Neural cell (in vitro differentiated cells): ENCODE measurements at regions not wholly inside any gene's neighbourhood (a gene's known extent, or its start where the extent isn't known, plus 50 kb on each side); places are given as distances from the start of the nearest gene placed in this dataset.

Source experiments
- H2AFZ ChIP-seq: fragments of 200-600, 300-800 bp; sonication (generic), shearing (Covaris generic); 2 replicates; pipeline ENCODE4 v1.6.0; 2014; ENCODE audit warnings: low read depth, mild to moderate bottlenecking, antibody characterized with exemption, low read length, moderate library complexity
- H3F3A ChIP-seq: fragments of 200-600 bp; shearing (Covaris generic); 2 replicates; pipeline ENCODE4 v1.6.1; 2016; ENCODE audit warnings: mild to moderate bottlenecking, moderate library complexity, mixed read lengths, antibody characterized with exemption, low read length; ENCODE audit not compliant: insufficient read depth, poor library complexity, severe bottlenecking
- H3K27ac ChIP-seq: fragments of 200-600, 300-800 bp; sonication (generic), shearing (Covaris generic); 2 replicates; pipeline ENCODE4 v1.5.1; 2014; ENCODE audit warnings: mild to moderate bottlenecking, low read length, moderate library complexity
- H3K27me3 ChIP-seq: fragments of 300-800, 200-600 bp; sonication (generic), shearing (Covaris generic); 2 replicates; pipeline ENCODE4 v1.6.0; 2014; ENCODE audit warnings: mild to moderate bottlenecking, low read depth, low read length, moderate library complexity; ENCODE audit not compliant: insufficient read depth
- H3K36me3 ChIP-seq: fragments of 300-800, 200-600 bp; sonication (generic), shearing (Covaris generic); 2 replicates; pipeline ENCODE4 v1.5.1; 2014; ENCODE audit warnings: mild to moderate bottlenecking, antibody characterized with exemption, low read length, moderate library complexity; ENCODE audit not compliant: insufficient read depth
- H3K4me2 ChIP-seq: fragments of 300-800, 200-600 bp; sonication (generic), shearing (Covaris generic); 2 replicates; pipeline ENCODE4 v1.6.0; 2014; ENCODE audit warnings: mild to moderate bottlenecking, low read length
- H3K4me3 ChIP-seq: fragments of 300-800, 200-600 bp; sonication (generic), shearing (Covaris generic); 2 replicates; pipeline ENCODE4 v1.5.1; 2014; ENCODE audit warnings: mild to moderate bottlenecking, low read length, moderate library complexity
- H3K79me2 ChIP-seq: fragments of 200-600 bp; shearing (Covaris generic); replicated peaks from 2 replicates; pipeline ENCODE4 v1.6.0; 2014; ENCODE audit warnings: mild to moderate bottlenecking, low read length, moderate library complexity; ENCODE audit not compliant: insufficient read depth
- H3K9ac ChIP-seq: fragments of 300-800, 200-600 bp; sonication (generic), shearing (Covaris generic); 2 replicates; pipeline ENCODE4 v1.6.1; 2016; ENCODE audit warnings: mild to moderate bottlenecking, low read length, mixed read lengths
- H3K9me2 ChIP-seq: fragments of 200-600 bp; shearing (Covaris generic); 2 replicates; pipeline ENCODE4 v1.6.1; 2016; ENCODE audit warnings: mild to moderate bottlenecking, low read length, mixed read lengths; ENCODE audit not compliant: insufficient read depth
- H3K9me3 ChIP-seq: fragments of 200-600, 300-800 bp; sonication (generic), shearing (Covaris generic); 2 replicates; pipeline ENCODE4 v1.6.1; 2016; ENCODE audit warnings: mild to moderate bottlenecking, mixed run types, low read length, moderate library complexity, mixed read lengths
- H4K20me1 ChIP-seq: fragments of 200-600 bp; shearing (Covaris generic); 2 replicates; pipeline ENCODE4 v1.6.1; 2016; ENCODE audit warnings: mild to moderate bottlenecking, mixed run types; ENCODE audit not compliant: insufficient read depth
- EP300 ChIP-seq: fragments of 450-650 bp; conservative IDR thresholded peaks from 2 replicates; pipeline ENCODE4 v1.6.1; 2014; ENCODE audit warnings: antibody characterized with exemption, mild to moderate bottlenecking, moderate library complexity; ENCODE audit not compliant: poor library complexity, severe bottlenecking
- EZH2 ChIP-seq: fragments of 200-600, 300-800 bp; shearing (Covaris generic), sonication (generic); IDR thresholded peaks from 2 replicates; pipeline ENCODE4 v1.6.1; 2014; ENCODE audit warnings: antibody characterized with exemption, low read length, borderline replicate concordance, mild to moderate bottlenecking; ENCODE audit not compliant: insufficient read depth, poor library complexity, severe bottlenecking
- MXI1 ChIP-seq: fragments of 450-650 bp; conservative IDR thresholded peaks from 2 replicates; pipeline ENCODE4 v1.6.1; 2014; ENCODE audit warnings: antibody characterized with exemption, mild to moderate bottlenecking; ENCODE audit not compliant: poor library complexity, severe bottlenecking
- POLR2AphosphoS5 ChIP-seq: IDR thresholded peaks from 2 replicates; pipeline ENCODE4 v1.6.1; 2012
- RAD21 ChIP-seq: fragments of 450-650 bp; conservative IDR thresholded peaks from 2 replicates; pipeline ENCODE4 v1.6.1; 2014; ENCODE audit warnings: antibody characterized with exemption, mild to moderate bottlenecking, moderate library complexity
- SMC3 ChIP-seq: fragments of 450-650 bp; conservative IDR thresholded peaks from 2 replicates; pipeline ENCODE4 v1.6.1; 2014; ENCODE audit warnings: antibody characterized with exemption, mild to moderate bottlenecking, moderate library complexity; ENCODE audit not compliant: poor library complexity
- TAF1 ChIP-seq: IDR thresholded peaks from 2 replicates; pipeline ENCODE4 v1.6.1; 2012; ENCODE audit warnings: low read depth
- TF ChIP-seq, protein P1 (sequence below): fragments of 450-650 bp; IDR thresholded peaks from 2 replicates; pipeline ENCODE4 v1.5.1; 2014; ENCODE audit warnings: antibody characterized with exemption, mild to moderate bottlenecking, moderate library complexity; ENCODE audit not compliant: poor library complexity, severe bottlenecking
- TF ChIP-seq, protein P2 (sequence below): IDR thresholded peaks from 2 replicates; pipeline ENCODE4 v1.6.1; 2012; ENCODE audit warnings: borderline replicate concordance

DNA sequence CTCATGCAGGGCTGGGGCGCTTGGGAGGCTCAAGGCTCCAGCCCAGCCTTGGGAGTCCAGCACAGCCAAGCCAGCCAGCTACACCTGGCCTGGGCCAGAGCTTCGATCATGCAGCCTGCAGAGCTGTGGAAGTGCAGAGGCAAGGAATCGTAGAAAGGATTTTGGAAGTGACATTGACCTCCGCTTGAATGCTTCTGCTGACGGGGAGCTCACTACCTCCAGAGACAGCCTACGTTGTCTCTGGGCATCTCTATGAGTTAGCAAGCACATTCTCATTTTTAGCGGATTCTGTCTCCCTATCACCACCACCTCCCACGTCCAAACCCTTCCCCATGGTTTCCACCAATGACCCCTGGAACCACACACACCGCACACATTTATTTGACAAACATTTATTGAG lies 88.5 kb downstream of the MICALL2 start:
- H3K9me2 ChIP-seq: no peaks in the 10 kb centered on the region
- no peaks in the 10 kb centered on the region for H3F3A ChIP-seq
- no peak overlapping the region for H3K9ac ChIP-seq
- H3K79me2 ChIP-seq: no peaks in the 10 kb centered on the region
- H3K27me3 ChIP-seq: peaks cover 26% of the 10 kb centered on the region
- H4K20me1 ChIP-seq: no peaks in the 10 kb centered on the region
- H2AFZ ChIP-seq: no peak overlapping the region
- H3K4me3 ChIP-seq: no peak overlapping the region
- no peak overlapping the region for H3K4me2 ChIP-seq
- no peaks in the 10 kb centered on the region for H3K36me3 ChIP-seq
- no peak for TF ChIP-seq RAD21
- no peak for TF ChIP-seq POLR2AphosphoS5
- TF ChIP-seq EP300: no peak
- TF ChIP-seq, protein P1, sequence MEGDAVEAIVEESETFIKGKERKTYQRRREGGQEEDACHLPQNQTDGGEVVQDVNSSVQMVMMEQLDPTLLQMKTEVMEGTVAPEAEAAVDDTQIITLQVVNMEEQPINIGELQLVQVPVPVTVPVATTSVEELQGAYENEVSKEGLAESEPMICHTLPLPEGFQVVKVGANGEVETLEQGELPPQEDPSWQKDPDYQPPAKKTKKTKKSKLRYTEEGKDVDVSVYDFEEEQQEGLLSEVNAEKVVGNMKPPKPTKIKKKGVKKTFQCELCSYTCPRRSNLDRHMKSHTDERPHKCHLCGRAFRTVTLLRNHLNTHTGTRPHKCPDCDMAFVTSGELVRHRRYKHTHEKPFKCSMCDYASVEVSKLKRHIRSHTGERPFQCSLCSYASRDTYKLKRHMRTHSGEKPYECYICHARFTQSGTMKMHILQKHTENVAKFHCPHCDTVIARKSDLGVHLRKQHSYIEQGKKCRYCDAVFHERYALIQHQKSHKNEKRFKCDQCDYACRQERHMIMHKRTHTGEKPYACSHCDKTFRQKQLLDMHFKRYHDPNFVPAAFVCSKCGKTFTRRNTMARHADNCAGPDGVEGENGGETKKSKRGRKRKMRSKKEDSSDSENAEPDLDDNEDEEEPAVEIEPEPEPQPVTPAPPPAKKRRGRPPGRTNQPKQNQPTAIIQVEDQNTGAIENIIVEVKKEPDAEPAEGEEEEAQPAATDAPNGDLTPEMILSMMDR: no peak
- no peak for TF ChIP-seq EZH2
- no peak for TF ChIP-seq TAF1
- TF ChIP-seq, protein P2, sequence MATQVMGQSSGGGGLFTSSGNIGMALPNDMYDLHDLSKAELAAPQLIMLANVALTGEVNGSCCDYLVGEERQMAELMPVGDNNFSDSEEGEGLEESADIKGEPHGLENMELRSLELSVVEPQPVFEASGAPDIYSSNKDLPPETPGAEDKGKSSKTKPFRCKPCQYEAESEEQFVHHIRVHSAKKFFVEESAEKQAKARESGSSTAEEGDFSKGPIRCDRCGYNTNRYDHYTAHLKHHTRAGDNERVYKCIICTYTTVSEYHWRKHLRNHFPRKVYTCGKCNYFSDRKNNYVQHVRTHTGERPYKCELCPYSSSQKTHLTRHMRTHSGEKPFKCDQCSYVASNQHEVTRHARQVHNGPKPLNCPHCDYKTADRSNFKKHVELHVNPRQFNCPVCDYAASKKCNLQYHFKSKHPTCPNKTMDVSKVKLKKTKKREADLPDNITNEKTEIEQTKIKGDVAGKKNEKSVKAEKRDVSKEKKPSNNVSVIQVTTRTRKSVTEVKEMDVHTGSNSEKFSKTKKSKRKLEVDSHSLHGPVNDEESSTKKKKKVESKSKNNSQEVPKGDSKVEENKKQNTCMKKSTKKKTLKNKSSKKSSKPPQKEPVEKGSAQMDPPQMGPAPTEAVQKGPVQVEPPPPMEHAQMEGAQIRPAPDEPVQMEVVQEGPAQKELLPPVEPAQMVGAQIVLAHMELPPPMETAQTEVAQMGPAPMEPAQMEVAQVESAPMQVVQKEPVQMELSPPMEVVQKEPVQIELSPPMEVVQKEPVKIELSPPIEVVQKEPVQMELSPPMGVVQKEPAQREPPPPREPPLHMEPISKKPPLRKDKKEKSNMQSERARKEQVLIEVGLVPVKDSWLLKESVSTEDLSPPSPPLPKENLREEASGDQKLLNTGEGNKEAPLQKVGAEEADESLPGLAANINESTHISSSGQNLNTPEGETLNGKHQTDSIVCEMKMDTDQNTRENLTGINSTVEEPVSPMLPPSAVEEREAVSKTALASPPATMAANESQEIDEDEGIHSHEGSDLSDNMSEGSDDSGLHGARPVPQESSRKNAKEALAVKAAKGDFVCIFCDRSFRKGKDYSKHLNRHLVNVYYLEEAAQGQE: no peak
- TF ChIP-seq MXI1: no peak
- TF ChIP-seq SMC3: no peak
- H3K27ac ChIP-seq: no peak overlapping the region
- no peaks in the 10 kb centered on the region for H3K9me3 ChIP-seq

DNA sequence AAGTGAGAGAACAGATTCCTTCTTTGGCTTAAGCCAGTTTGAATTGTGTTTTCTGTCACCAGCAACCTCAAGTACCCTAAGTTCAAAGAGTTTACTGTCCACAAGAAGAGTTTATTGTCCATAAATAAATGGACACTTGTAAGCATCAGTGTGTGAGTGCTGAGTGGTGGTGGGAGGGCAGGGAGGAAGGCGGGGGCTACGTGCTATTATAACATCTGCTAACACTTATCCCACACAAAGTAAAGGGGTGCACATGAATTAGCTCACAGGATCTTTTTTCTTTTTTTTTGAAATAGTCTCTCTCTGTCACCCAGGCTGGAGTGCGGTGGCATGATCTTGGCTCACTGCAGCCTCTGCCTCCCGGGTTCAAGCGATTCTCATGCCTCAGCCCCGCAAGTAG lies 87.2 kb downstream of the MICALL2 start:
- no peak overlapping the region for H3K4me3 ChIP-seq
- no peaks in the 10 kb centered on the region for H3F3A ChIP-seq
- H3K36me3 ChIP-seq: no peaks in the 10 kb centered on the region
- no peak overlapping the region for H3K4me2 ChIP-seq
- H3K79me2 ChIP-seq: no peaks in the 10 kb centered on the region
- H4K20me1 ChIP-seq: no peaks in the 10 kb centered on the region
- no peaks in the 10 kb centered on the region for H3K9me3 ChIP-seq
- no peaks in the 10 kb centered on the region for H3K9me2 ChIP-seq
- TF ChIP-seq EZH2: no peak
- no peak for TF ChIP-seq SMC3
- TF ChIP-seq POLR2AphosphoS5: no peak
- no peak for TF ChIP-seq EP300
- no peak for TF ChIP-seq TAF1
- TF ChIP-seq, protein P2: no peak
- TF ChIP-seq, protein P1: no peak
- TF ChIP-seq MXI1: no peak
- TF ChIP-seq RAD21: no peak
- no peak overlapping the region for H2AFZ ChIP-seq
- no peak overlapping the region for H3K9ac ChIP-seq
- no peak overlapping the region for H3K27ac ChIP-seq
- H3K27me3 ChIP-seq: peaks cover 26% of the 10 kb centered on the region
